CD4-positive, alpha-beta T cell treated with Interleukin-4 for 4 hours (primary cell): ENCODE measurements at regions not wholly inside any gene's neighbourhood (a gene's known extent, or its start where the extent isn't known, plus 50 kb on each side); places are given as distances from the start of the nearest gene placed in this dataset.

ENCODE experiments used
- DNase-seq: peaks from one replicate; pipeline ENCODE4 v3.0.0-alpha.2; 2020

DNA sequence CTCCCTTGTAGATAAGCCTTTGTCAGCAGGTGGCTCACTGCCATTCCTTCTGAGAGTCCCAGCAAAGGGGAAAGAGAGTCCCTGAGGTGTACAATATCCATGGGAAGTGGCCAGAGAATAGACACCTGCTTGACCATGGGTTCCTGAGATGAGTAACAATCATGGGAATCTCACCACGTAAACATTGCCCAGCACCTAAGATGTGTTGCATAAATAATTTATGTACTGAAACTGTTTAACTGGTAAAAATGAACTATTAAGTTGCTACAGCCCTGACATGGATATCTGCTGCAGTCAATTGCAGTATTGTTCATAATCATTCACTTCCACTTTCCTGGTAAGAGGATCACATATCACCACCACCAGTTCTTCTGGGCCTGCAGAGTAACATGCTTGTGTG, 123.8 kb upstream of the INHBA start:
- DNase-seq: no peak

DNA sequence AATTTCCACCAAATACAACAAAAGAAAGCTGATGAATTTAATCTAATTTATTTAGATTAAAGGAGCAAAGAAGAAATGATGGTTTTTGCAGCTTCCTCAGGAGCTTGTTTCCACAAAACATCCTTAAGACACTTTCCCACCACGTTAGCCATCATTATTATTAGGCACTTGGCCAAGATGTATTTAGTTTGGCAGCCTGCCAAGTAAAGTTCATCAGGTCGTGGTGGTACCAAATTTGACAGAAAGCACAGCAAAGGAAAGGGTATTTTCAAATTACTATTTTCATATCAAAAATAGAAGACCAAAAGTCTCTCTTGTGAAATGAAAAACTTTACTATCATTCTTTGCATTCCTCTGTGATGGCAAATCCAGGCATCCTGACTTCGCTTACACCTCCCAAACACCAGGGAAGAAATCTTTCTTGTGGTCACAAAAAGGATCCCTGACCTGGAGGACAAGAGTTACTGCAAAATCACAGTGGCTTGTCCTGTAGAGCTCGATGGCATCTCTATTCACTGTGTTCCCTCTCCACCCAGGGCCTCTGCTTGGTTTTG, 123.1 kb upstream of the INHBA start:
- no peak for DNase-seq

- DNase-seq: no peak
Measured at GRCh38 chr7:41824284-41824683, 121.4 kb upstream of the INHBA start.

- no peak for DNase-seq
Measured at GRCh38 chr7:41822259-41822817, 119.4 kb upstream of the INHBA start.

- DNase-seq: no peak
Measured at GRCh38 chr7:41821521-41822213, 118.8 kb upstream of the INHBA start.

DNA sequence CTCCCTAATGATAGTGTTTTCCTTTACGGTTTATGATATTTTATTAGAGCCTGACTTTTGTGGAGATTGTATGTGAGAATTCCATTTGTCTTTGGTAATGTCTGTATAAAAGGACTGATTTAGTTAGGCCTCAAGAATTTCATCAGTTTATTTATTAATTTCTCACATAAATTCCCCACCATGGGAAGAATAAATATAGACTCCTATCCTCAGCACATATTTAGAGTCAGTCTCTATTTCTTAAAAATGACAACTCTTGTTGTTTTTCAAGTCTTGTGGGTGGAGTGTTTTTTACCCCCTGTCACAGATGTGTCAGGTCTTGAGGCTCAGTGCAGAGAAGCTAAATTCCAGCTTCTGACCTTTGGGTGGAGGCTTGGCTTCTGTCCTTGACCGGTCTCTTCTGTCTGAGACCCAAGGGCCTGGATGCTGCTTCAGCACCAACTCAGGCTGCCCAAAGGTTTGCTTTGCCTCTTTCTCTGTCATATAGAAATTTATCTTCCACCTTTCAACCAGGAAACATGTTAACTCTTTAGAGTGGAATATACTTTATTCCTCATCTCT, 117.3 kb upstream of the INHBA start:
- no peak for DNase-seq

DNA sequence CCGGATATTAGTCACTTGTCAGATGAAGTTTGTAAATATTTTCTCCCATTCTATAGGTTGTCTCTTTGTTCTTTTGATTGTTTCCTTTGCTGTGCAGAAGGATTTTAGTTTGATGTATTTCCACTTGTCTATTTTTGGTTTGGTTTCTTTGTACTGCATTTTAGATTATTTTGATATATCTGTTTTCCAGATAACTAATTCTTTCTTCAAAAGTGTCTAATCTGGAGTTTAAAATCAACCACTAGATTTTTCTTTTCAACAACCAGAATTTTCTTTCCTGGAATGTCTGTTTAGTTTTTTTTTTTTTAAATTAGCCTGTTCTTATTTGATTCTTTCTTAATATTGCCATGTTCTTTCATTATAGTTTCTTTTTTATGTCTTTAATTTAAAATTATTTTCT, 116.8 kb upstream of the INHBA start:
- DNase-seq: no peak

DNA sequence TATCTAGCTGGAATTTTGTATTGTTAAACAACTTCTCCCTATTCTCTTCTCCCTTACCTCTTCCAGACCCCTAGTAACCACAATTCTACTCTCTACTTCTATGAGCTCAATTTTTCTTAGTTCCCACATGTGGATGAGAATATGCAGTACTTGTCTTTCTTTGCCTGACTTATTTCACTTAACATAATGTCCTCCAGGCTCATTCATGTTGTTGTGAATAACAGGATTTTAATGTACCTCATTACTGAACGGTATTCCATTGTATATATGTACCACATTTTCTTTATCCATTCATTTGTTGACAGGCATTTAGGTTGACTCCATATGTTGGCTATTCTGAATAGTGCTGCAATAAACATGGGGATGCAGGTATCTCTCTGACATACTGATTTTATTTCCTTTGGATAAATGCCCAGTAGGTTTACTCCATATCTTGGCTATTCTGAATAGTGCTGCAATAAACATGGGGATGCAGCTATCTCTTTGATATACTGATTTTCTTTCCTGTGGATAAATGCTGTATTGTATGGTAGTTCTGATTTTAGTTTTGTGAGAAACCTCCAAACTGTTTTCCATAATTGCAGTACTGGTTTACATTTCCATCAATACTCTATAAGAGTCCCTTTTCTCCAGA, 116.0 kb upstream of the INHBA start:
- DNase-seq: no peak

DNA sequence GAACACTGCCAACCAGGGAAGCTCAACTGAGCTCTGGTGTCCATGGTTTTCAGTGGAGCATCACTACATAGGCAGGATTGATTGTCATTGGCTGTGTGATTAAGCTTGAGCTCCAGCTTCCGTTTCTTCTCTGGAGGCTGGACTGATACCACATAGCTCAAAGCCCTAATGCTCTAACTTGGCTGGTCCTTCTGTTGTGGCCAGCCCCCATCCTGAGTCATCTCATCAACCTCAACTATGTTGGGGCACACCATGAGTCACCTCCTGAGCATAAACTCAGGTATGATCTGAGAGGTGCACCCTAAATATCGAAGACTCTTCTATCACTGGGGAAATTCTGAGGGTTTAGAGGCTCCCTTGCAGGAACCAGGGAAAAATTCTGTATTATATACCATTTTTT, 114.5 kb upstream of the INHBA start:
- peak; percentile 4 for DNase-seq

DNA sequence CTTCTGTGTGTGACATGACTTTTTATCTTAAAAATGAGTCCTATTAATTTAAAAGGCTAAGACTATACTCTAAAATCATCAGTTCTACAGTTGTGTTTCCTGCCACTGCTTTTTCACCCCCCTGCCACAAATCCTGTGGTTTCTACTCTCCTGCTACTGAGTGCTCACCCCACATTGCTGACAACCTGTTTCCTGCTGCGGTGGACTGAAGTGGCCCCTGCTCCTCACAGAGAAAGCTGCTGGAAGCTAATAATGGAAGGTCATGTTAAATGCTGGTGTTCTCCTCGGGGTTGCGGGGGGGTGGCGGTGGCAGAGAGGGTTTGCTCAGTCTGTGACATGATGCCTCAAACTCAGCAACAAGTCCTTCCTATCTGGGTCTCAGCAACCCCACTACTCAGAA, 113.2 kb upstream of the INHBA start:
- DNase-seq: no peak

GRCh38 chr7:41814888-41815287, 112.0 kb upstream of the INHBA start:
- DNase-seq: no peak

DNA sequence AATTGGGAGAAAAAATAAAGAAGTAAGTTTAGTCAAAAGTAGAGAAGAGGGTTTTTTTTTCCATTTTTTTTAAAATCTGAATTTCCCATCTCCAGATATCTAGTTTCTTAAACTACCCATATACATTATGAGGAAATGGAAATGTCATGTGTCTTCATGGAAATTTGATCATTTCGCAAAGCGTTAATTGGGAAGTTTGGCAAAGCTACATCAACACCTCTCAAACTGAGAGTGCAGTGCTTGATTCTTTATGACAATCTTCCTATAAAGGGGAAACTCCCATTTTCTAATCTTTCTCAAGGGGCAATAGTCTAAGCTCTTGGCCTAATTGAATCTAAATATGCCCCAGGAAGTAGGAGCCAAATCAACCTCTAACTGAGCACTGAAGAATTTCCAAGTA, 110.4 kb upstream of the INHBA start:
- no peak for DNase-seq

DNA sequence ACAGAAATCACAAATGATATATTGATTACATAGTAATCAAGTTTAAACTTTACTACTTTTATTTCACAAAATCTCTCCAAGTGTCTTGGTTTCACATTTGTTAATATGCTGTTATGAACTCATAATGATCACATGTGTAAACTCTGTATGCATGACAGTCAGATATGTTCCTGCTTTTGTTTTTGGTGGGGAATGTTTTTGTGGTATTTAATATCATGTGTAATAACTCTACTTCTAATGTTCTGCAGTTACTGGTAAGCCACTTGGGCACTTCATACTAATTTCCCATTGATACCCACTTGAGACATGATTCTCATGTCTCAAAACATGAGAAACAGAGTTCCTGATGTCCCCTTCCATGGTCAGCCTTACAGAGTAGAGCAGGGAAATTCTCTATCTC, 109.1 kb upstream of the INHBA start:
- no peak for DNase-seq

DNA sequence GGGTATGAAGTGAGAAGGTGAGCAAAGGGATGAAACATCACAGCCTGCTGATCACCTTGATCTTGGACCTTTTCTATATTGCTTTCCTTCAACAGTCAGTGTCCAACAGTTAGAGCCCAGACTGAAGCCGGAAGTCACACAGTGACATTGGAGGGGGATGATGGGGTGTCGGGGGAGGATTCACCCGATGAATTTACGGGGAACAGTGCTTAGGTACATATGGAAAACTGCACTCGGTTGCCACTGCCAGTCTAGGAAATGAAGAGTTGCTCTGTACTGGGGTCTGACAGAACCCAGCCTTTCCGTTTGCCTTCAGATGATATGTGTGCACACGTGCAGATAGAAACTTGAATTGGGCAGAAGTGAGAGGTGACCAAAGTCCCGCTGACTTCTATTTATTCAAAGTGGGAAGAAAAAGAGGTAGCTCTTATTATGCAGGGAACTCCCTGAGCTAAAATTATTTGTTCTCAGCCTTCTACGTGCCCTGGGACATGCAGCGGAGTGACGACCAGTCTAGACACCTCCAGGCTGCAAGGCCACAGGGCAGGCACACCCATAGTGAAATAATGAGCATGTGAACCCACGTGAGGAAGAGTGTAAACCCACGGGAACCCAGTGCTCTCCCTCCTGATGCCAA, 107.2 kb upstream of the INHBA start:
- DNase-seq: no peak

- DNase-seq: no peak
Measured at GRCh38 chr7:41809529-41809939, 106.6 kb upstream of the INHBA start.

GRCh38 chr7:41809116-41809515, 106.2 kb upstream of the INHBA start:
- DNase-seq: no peak

GRCh38 chr7:41808541-41808940, 105.7 kb upstream of the INHBA start:
- DNase-seq: no peak

DNA sequence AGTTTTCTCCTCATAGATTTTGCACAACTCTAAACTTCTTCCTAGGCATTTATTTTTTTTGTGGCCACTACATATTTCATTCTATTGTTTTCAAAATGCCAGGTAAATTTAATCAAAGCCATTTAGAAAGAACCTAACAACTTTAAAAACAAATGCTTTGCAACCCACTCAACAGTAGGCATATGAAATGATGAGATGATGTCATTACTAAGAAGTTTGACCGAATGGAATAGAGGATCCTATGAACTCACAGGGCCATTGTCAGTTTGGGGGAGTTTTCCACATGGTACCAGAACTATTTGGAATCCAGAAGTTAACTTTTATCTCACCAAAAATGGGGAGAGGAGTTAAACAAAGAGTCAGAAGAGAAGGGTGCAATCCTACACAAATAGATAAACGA, 100.7 kb upstream of the INHBA start:
- no peak for DNase-seq

DNA sequence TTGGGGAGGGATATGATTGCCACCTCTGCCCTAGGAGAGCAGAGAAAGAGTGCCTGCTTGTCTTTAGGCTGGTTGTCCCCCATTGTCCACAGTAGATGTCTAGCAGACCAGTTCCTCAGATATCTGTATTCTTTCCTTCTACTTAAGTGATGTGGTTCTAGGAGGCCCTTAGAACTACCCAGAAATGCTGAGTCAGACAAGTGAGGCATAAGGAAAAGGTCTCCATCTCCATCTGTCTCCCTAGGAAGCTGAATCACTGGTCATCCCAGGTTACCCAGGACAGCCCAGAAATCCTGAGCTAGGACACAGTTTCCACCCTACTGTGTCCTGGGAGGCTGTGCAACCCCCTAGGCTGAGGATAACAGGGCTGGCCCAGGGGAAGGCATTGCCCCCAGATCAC, 93.4 kb upstream of the INHBA start:
- DNase-seq: no peak

DNA sequence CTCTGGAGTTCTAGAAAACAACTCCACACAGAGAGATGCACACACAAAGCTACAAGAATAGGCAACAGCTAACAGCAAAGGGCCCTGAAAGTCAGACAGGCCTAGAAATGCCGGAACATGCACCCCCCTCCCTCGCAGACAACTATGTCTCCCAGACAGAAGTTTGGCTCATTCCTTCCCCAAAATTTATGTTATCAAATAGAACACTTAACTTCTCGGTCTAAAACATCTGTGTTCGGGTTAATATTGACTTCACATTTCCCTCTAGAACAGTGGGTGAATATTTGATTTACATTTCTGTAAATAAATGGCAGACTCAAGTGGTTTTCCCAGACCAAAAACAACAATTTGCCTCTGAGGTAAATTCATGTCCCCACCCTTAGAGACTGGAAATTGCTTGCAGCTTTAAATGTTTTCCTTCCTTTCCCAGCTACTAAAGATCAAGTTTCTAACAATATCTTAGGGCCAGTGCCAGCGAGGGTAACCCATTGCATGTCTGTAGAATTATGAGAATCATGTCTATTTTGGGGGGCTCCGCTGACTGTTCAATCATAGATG, 92.5 kb upstream of the INHBA start:
- DNase-seq: no peak

- no peak for DNase-seq
Measured at GRCh38 chr7:41793556-41793955, 90.7 kb upstream of the INHBA start.

- DNase-seq: no peak
Measured at GRCh38 chr7:41792120-41792519, 89.2 kb upstream of the INHBA start.

GRCh38 chr7:41788556-41788955, 85.7 kb upstream of the INHBA start:
- DNase-seq: no peak
